ENCODE measurements at regions not wholly inside any gene's neighbourhood (a gene's known extent, or its start where the extent isn't known, plus 50 kb on each side); places are given as distances from the start of the nearest gene placed in this dataset.

DNA sequence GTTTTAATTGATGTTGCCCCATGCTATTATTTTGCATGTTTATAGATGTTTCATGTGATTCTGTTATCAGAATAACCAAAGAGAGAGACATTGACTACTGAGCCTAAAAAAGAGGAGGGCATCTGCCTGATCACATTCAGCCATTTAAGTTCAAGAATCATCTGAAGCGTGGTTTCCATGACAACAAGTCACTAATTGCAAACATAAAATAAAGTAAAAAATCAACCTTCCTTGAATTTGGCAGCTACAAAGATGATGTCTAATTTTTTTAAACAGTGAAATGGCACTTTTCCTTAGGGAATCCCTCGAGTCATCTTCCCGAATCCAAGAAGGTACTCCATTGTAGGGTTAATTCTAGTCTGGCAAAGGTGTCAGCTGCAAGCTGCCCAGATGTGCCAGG lies 884.2 kb downstream of the DIAPH3 start:
- no peak for TF ChIP-seq POLR2A (IDR thresholded peaks at IDR 0.05)
- TF ChIP-seq, protein P1, sequence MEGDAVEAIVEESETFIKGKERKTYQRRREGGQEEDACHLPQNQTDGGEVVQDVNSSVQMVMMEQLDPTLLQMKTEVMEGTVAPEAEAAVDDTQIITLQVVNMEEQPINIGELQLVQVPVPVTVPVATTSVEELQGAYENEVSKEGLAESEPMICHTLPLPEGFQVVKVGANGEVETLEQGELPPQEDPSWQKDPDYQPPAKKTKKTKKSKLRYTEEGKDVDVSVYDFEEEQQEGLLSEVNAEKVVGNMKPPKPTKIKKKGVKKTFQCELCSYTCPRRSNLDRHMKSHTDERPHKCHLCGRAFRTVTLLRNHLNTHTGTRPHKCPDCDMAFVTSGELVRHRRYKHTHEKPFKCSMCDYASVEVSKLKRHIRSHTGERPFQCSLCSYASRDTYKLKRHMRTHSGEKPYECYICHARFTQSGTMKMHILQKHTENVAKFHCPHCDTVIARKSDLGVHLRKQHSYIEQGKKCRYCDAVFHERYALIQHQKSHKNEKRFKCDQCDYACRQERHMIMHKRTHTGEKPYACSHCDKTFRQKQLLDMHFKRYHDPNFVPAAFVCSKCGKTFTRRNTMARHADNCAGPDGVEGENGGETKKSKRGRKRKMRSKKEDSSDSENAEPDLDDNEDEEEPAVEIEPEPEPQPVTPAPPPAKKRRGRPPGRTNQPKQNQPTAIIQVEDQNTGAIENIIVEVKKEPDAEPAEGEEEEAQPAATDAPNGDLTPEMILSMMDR (IDR thresholded peaks at IDR 0.05), result no peak
- TF ChIP-seq EP300 (IDR thresholded peaks at IDR 0.05), result no peak

All from tibial nerve (tissue), 4 donors.